MCF 10A (cell line): ENCODE measurements at regions not wholly inside any gene's neighbourhood (a gene's known extent, or its start where the extent isn't known, plus 50 kb on each side); places are given as distances from the start of the nearest gene placed in this dataset.

Source experiments
- BruUV-seq: library from RNA; stranded (reverse); fragments of 400-500 nt; replicated peaks from 2 replicates; lab custom pipeline; 2021; lab: Mats Ljungman, UMichigan
- CTCF ChIA-PET: fragments of 300-600 bp; sonication (Branson Sonifier 250); formaldehyde crosslinking; extraction: SDS; loops from one replicate; lab custom pipeline; 2021; ENCODE audit warnings: antibody characterized with exemption, inconsistent platforms; lab: Yijun Ruan, JAX
- POLR2A ChIA-PET: fragments of 300-600, 350-650 bp; sonication (Branson Sonifier 250); formaldehyde crosslinking; extraction: SDS; loops from one replicate; lab custom pipeline; 2020; ENCODE audit warnings: antibody characterized with exemption, inconsistent platforms; lab: Yijun Ruan, JAX
- DNase-seq: peaks from one replicate; pipeline ENCODE4 v3.0.0-alpha.2; 2018; ENCODE audit not compliant: unreplicated experiment
- H3K27ac Mint-ChIP-seq: one replicate; pipeline ENCODE4 v1.8.0; 2022; ENCODE audit warnings: mild to moderate bottlenecking, low read depth, mixed read lengths; ENCODE audit not compliant: unreplicated experiment
- H3K27me3 Mint-ChIP-seq: one replicate; pipeline ENCODE4 v1.8.0; 2022; ENCODE audit warnings: mixed read lengths; ENCODE audit not compliant: insufficient read depth, unreplicated experiment
- H3K36me3 Mint-ChIP-seq: one replicate; pipeline ENCODE4 v1.8.0; 2022; ENCODE audit warnings: mild to moderate bottlenecking, moderate library complexity, mixed read lengths; ENCODE audit not compliant: insufficient read depth, unreplicated experiment
- H3K4me1 Mint-ChIP-seq: one replicate; pipeline ENCODE4 v1.8.0; 2022; ENCODE audit warnings: mixed read lengths; ENCODE audit not compliant: insufficient read depth, unreplicated experiment
- H3K4me3 Mint-ChIP-seq: one replicate; pipeline ENCODE4 v1.8.0; 2022; ENCODE audit warnings: mild to moderate bottlenecking, moderate library complexity, mixed read lengths; ENCODE audit not compliant: unreplicated experiment
- H3K9me3 Mint-ChIP-seq: one replicate; pipeline ENCODE4 v1.8.0; 2022; ENCODE audit warnings: mixed read lengths; ENCODE audit not compliant: unreplicated experiment
- intact Hi-C: fragments of 100-400 bp; cut with micrococcal nuclease; formaldehyde crosslinking; loops from 2 replicates; pipeline ENCODE4 v1.14.1; 2022
- TF ChIP-seq, protein P1 (sequence below): fragments of 200-600 bp; IDR thresholded peaks from one replicate; pipeline ENCODE4 v1.8.0; 2022; ENCODE audit warnings: antibody characterized with exemption, mild to moderate bottlenecking; ENCODE audit not compliant: unreplicated experiment

DNA sequence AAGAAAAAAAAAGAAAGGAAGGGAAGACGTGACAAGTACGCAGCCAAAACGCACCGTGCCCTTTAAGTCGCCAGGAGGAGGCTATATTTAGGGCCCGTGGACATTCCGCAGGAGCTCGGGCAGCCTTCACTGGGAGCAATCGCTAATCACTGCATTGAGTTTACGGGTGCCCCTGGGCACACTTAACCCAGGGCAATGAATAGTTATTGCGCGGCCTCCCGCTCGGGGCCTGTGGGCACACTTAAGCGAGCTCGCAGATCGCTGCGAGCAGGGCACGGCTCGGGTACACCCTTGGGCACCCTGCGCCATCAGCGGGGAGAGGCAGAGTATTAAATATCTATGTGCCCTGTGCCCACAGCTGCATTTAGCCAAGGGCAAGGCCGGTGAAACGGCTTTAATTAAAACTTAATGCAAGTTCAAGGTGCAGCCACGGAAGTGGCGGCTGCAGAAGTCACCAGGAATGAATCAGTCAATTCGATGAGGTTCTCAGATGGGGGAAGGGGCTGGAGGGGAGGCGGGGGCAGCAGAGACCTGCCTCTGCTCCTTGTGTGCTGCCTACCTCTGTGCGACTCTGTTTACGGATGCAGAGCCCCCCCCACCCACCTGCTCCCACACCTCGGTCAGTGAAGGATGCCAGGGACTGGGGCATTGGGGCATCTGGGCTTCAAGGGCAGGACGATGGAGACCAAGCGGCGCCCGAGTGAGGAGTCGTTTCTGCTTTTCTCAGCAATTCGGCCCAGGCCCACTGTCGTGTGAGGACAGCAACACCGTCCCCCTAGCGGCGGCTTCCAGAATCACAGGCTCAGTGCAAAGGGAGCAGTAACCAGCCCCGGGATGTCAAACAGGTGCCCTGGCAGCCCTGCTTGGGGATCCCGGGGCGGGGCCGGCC, 51.8 kb upstream of the TARDBP start:
- Mint-ChIP-seq H3K27me3 (no peaks in the 10 kb centered on the region), H3K27ac (no peak overlapping the region), H3K9me3 (no peaks in the 10 kb centered on the region), H3K4me3 (no peak overlapping the region), H3K4me1 (no peaks in the 10 kb centered on the region), H3K36me3 (no peaks in the 10 kb centered on the region)
- ChIA-PET POLR2A (interaction anchor here (1.1 kb wide), 1 partner anchor 60 kb away, joined by 4 read pairs; no protein-coding TSS in a partner anchor), CTCF (interaction anchor here (0.5 to 1.1 kb wide), 4 partner anchors 19 to 278 kb away, joined by 3 to 4 read pairs (median 3); no protein-coding TSS in a partner anchor)
- DNase-seq: peak; percentile 75
- BruUV-seq: no TSS peak
- TF ChIP-seq, protein P1, sequence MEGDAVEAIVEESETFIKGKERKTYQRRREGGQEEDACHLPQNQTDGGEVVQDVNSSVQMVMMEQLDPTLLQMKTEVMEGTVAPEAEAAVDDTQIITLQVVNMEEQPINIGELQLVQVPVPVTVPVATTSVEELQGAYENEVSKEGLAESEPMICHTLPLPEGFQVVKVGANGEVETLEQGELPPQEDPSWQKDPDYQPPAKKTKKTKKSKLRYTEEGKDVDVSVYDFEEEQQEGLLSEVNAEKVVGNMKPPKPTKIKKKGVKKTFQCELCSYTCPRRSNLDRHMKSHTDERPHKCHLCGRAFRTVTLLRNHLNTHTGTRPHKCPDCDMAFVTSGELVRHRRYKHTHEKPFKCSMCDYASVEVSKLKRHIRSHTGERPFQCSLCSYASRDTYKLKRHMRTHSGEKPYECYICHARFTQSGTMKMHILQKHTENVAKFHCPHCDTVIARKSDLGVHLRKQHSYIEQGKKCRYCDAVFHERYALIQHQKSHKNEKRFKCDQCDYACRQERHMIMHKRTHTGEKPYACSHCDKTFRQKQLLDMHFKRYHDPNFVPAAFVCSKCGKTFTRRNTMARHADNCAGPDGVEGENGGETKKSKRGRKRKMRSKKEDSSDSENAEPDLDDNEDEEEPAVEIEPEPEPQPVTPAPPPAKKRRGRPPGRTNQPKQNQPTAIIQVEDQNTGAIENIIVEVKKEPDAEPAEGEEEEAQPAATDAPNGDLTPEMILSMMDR: peak; percentile 83
- intact Hi-C loops: no loop called here

DNA sequence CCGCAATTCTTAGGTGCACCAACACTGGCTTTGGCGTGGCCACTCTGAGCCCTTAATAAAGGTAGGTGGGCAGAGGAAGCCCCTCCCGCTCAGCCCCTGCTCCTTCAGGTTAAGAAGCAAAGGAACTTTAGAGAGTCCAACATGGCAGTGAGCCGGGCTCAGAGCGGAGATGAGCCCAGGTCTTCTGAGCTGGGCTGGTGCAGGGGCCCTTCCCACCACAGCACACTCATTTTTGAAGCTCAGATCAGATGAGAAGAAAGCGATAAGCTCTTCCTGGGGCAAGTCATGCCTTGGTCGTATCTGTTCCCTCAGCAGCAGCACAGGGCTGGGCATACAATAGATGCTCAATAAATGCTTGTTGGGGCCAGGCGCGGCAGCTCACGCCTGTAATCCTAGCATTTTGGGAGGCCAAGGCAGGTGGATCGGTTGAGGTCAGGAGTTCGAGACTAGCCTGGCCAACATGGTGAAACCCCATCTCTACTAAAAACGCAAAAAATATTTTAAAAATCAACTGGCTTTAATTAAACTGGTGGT, 51.1 kb upstream of the TARDBP start:
- TF ChIP-seq, protein P1: no peak
- CTCF ChIA-PET: interaction anchor here (0.5 to 1.6 kb wide), 7 partner anchors 10 to 467 kb away, joined by 3 to 4 read pairs (median 3); partner anchors contain the start of gene CASZ1
- no peaks in the 10 kb centered on the region for H3K4me1 Mint-ChIP-seq
- no peaks in the 10 kb centered on the region for H3K27me3 Mint-ChIP-seq
- DNase-seq: no peak
- POLR2A ChIA-PET: no interaction called here
- intact Hi-C loops: no loop called here
- no peaks in the 10 kb centered on the region for H3K36me3 Mint-ChIP-seq
- no peak overlapping the region for H3K27ac Mint-ChIP-seq
- H3K9me3 Mint-ChIP-seq: no peaks in the 10 kb centered on the region
- no TSS peak for BruUV-seq
- H3K4me3 Mint-ChIP-seq: no peak overlapping the region

DNA sequence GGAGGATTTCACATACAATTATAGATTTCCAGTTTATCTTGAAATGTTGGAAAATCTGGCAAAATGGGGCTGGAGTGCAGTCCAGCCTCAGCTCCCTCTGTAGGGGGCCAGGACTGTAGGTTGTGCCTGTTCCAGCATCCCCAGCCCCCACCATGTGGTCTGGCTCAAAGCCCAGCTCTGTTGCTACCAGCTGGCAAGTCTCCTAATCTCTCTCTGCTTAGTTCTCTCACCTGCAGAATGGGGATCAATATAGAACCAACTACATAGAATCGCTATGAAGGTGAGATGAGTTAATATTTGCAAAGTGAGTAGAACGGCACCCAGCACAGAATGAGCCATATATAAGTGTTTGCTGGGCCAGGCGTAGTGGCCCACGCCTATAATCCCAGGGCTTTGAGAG, 50.0 kb upstream of the TARDBP start:
- no peaks in the 10 kb centered on the region for H3K27me3 Mint-ChIP-seq
- H3K9me3 Mint-ChIP-seq: no peaks in the 10 kb centered on the region
- no peak overlapping the region for H3K4me3 Mint-ChIP-seq
- DNase-seq: peak; percentile 49
- no peak overlapping the region for H3K27ac Mint-ChIP-seq
- BruUV-seq: no TSS peak
- CTCF ChIA-PET: interaction anchor here (0.7 to 1.6 kb wide), 2 partner anchors 211 to 468 kb away, joined by 3 to 4 read pairs; no protein-coding TSS in a partner anchor
- intact Hi-C loops: no loop called here
- TF ChIP-seq, protein P1: no peak
- POLR2A ChIA-PET: interaction anchor here (1.2 kb wide), 1 partner anchor 9 kb away, joined by 3 read pairs; no protein-coding TSS in a partner anchor
- no peaks in the 10 kb centered on the region for H3K4me1 Mint-ChIP-seq
- no peaks in the 10 kb centered on the region for H3K36me3 Mint-ChIP-seq
